IPS-15b (cell line): ENCODE measurements at regions not wholly inside any gene's neighbourhood (a gene's known extent, or its start where the extent isn't known, plus 50 kb on each side); places are given as distances from the start of the nearest gene placed in this dataset.
"Not testable (repeated sequence)": the region's sequence is repeated elsewhere in the genome, so short reads cannot be mapped to it uniquely, and the experiment has no call there.

Source experiments
- H3K27me3 ChIP-seq: one replicate; pipeline ENCODE4 v1.6.1; 2013; ENCODE audit warnings: low read length; ENCODE audit not compliant: control insufficient read depth, insufficient read depth
- H3K36me3 ChIP-seq: one replicate; pipeline ENCODE4 v1.6.1; 2013; ENCODE audit warnings: low read length; ENCODE audit not compliant: control insufficient read depth, insufficient read depth
- H3K4me1 ChIP-seq: one replicate; pipeline ENCODE4 v1.6.1; 2013; ENCODE audit warnings: mild to moderate bottlenecking, low read length; ENCODE audit not compliant: control insufficient read depth, insufficient read depth
- H3K4me3 ChIP-seq: one replicate; pipeline ENCODE4 v1.5.1; 2013; ENCODE audit warnings: low read depth, low read length
- H3K9ac ChIP-seq: one replicate; pipeline ENCODE4 v1.6.1; 2013; ENCODE audit warnings: low read depth, mild to moderate bottlenecking, low read length
- H3K9me3 ChIP-seq: one replicate; pipeline ENCODE4 v1.6.1; 2013; ENCODE audit warnings: mild to moderate bottlenecking, low read length; ENCODE audit not compliant: control insufficient read depth, insufficient read depth

DNA sequence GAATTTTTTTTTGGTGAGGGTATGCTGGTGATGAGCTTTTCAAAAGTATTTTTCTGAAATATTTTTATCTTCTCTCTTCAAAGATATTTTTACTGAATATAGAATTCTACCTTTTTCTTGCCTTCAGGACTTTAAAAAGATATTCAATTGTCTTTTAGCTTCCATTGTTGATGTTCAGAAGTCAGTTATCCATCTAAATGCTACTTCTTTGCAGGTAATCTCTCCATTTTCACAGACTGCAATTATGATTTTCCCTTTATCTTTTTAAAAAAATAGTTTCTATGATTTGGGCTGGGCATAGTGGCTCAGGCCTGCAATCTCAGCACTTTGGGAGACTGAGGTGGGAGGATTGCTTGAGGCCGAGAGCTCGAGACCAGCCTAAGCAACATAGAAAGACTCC lies 222.4 kb downstream of the IL20RB start:
- H3K4me1 ChIP-seq: no peaks in the 10 kb centered on the region
- H3K9ac ChIP-seq: no peak overlapping the region
- no peaks in the 10 kb centered on the region for H3K9me3 ChIP-seq
- no peaks in the 10 kb centered on the region for H3K36me3 ChIP-seq
- H3K27me3 ChIP-seq: no peaks in the 10 kb centered on the region
- no peak overlapping the region for H3K4me3 ChIP-seq

DNA sequence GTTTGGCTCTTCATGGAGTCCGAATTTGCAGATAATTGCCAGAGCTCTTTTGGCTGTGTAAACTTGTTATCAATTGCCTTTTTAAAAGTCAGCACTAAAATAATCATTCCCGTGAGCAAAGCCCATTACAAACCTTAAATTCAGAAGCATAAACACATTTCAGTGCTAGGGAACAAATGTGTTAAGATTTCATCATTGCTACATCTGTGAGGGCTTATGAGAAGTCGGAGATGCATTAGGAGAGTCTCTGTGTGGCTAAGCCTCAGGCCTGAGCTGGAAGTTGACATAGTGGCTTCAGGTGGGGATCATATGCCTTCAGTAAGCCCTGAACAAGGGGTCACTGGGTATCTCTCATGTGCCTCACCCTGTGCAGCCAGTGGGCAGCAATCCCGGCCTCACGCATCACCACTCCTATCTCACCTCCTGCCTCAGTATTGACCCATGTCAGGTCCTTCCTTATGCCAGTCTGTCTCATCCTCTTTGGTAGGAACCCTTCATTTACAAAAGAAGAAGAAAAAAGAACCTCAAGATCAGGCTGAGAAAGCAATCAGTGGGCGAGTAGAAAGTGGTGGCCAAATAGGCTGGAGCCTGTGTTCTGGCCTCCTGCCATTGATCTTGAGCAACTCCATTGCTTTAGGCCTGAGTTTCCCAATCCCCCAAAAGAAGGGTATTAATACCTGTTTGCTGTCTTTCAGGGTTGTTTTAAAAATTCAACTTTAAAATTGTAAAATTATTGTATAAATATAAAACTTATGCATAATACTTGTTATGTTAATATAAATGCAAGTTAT lies 233.5 kb downstream of the IL20RB start:
- H3K4me1 ChIP-seq: no peaks in the 10 kb centered on the region
- no peak overlapping the region for H3K4me3 ChIP-seq
- no peaks in the 10 kb centered on the region for H3K9me3 ChIP-seq
- no peak overlapping the region for H3K9ac ChIP-seq
- no peaks in the 10 kb centered on the region for H3K36me3 ChIP-seq
- H3K27me3 ChIP-seq: no peaks in the 10 kb centered on the region

DNA sequence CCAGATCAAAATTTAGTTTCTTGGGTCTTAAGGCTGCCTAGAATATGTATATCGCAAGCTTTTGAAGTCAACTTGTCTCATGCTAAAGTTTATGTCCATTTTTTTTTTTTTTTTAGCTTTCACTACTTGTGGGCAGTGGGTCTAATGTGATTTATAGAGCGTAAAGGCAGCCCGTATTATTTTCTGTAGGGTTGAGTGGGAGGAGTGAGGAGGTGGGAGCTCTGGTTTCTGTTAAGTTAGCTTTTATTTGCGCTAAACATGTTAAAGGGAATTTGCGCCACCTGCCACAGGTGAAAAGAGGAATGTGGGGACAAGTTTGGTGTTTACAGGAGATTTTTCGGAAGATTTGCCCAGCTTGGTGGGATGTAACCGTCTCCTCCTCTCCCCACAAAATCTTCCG lies 234.2 kb downstream of the IL20RB start:
- Histone ChIP-seq H3K9me3 (no peaks in the 10 kb centered on the region), H3K27me3 (no peaks in the 10 kb centered on the region), H3K4me3 (no peak overlapping the region), H3K9ac (no peak overlapping the region), H3K4me1 (no peaks in the 10 kb centered on the region), H3K36me3 (no peaks in the 10 kb centered on the region)

DNA sequence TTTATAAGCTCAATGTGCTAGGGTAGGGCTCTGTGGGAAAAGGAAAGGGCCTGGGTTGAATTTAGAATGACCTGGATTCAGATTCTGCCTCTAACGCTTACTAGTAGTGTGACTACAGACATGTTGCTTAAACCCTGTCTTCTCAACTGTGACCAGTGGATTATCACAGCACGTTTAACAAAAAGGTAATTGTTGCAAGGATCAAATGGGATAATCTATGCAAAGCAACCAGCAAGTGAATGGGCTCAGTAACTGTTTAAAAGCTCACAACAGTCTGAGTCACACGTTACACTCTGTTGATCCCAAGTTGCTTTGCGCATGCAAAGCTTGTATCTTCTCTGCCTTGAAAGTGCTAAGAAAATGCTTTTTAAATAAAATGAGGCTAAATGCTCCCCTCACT lies 236.5 kb downstream of the IL20RB start:
- no peak overlapping the region for H3K4me3 ChIP-seq
- H3K9me3 ChIP-seq: no peaks in the 10 kb centered on the region
- no peak overlapping the region for H3K9ac ChIP-seq
- H3K4me1 ChIP-seq: no peaks in the 10 kb centered on the region
- H3K36me3 ChIP-seq: no peaks in the 10 kb centered on the region
- no peaks in the 10 kb centered on the region for H3K27me3 ChIP-seq

DNA sequence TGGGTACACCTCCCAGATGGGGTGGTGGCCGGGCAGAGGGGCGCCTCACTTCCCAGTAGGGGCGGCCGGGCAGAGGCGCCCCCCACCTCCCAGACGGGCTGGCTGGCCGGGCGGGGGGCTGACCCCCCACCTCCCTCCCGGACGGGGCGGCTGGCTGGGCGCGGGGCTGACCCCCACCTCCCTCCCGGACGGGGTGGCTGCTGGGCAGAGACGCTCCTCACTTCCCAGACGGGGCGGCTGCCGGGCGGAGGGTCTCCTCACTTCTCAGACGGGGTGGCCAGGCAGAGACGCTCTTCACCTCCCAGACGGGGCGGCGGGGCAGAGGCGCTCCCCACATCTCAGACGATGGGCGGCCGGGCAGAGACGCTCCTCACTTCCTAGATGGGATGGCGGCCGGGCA lies 240.6 kb downstream of the IL20RB start:
- not testable (repeated sequence) for H3K9ac ChIP-seq, H3K4me3 ChIP-seq, H3K36me3 ChIP-seq, H3K27me3 ChIP-seq, H3K9me3 ChIP-seq, H3K4me1 ChIP-seq

DNA sequence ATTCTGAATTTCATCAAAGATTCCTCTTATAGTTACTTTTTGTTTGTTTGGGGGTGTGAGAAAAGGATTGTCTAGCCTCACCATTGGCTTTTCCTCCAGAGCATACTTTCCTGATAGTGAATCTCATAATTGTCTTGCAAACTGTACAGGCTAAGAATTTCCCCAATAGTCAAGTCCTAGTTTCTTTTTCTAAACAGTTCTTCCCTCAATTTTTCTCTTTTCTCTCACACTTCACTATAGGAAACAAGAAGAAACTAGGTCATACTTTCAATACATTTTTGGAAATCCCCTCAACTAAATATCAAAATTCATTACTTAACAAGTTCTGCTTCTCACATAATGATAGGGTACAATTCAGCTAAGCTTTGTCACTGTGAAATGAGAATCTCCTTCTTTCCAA lies 241.9 kb downstream of the IL20RB start:
- H3K4me1 ChIP-seq: no peaks in the 10 kb centered on the region
- no peak overlapping the region for H3K9ac ChIP-seq
- no peaks in the 10 kb centered on the region for H3K36me3 ChIP-seq
- no peaks in the 10 kb centered on the region for H3K27me3 ChIP-seq
- no peaks in the 10 kb centered on the region for H3K9me3 ChIP-seq
- H3K4me3 ChIP-seq: no peak overlapping the region

DNA sequence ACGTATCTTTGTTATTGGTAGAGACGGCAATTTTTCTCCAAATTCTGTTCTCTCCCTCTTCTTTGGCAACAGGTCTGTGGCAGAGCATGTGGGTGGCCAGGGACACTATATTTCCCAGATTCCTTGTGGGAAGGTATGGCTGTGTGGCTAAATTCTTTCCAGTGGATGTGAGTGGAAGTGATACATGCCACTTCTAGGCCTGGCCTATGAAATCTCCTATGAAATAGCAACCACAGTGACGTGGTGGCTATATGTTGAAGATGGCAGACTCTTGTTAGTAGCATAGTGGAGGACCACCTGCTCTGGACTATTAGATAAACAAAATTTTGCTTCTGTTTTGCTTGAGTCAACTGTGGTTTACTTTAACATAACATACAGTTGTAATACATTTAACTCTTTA lies 243.3 kb downstream of the IL20RB start:
- no peak overlapping the region for H3K4me3 ChIP-seq
- H3K9me3 ChIP-seq: no peaks in the 10 kb centered on the region
- H3K36me3 ChIP-seq: no peaks in the 10 kb centered on the region
- no peaks in the 10 kb centered on the region for H3K27me3 ChIP-seq
- no peaks in the 10 kb centered on the region for H3K4me1 ChIP-seq
- H3K9ac ChIP-seq: no peak overlapping the region

DNA sequence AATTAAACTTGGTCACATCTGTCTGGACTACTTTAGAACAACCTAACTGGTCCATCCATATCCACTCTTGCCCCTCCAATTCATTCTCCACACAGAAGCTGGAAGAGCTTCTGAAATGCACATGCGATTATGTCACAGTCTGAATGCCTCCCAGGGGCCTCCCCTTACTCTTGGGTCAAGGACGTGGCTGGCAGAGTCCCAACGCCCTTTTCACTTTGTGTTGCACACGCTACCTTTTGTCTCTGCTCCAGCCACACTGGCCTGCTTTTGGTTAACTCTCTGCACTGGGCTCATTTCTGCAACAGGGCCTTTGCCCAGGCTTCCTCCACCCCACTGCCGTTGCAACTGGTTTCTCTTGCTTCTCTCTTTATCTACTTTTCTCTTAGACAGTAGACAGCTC lies 245.2 kb downstream of the IL20RB start:
- Histone ChIP-seq H3K9me3 (no peaks in the 10 kb centered on the region), H3K36me3 (no peaks in the 10 kb centered on the region), H3K27me3 (no peaks in the 10 kb centered on the region), H3K9ac (no peak overlapping the region), H3K4me3 (no peak overlapping the region), H3K4me1 (no peaks in the 10 kb centered on the region)

DNA sequence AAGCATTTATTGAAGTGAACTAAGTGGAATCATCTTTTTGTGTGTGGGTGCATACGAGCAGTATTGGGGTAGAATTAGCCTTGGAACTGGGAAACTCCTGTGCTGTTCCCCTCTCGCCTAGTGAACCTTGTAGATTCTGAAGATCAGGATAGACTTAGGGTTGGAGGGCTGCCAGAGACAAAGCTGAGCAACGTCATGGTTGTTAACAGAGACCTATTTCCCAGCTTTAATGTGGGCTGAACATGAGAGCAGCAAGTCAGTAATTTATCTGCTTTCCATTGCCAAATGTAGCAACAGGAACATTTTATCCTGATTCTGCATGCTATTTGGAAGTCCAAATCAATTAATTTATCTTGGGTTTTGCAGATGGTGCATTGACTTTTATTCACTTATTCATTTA lies 246.6 kb downstream of the IL20RB start:
- Histone ChIP-seq H3K9me3 (no peaks in the 10 kb centered on the region), H3K36me3 (no peaks in the 10 kb centered on the region), H3K4me1 (no peaks in the 10 kb centered on the region), H3K4me3 (no peak overlapping the region), H3K27me3 (no peaks in the 10 kb centered on the region), H3K9ac (no peak overlapping the region)

DNA sequence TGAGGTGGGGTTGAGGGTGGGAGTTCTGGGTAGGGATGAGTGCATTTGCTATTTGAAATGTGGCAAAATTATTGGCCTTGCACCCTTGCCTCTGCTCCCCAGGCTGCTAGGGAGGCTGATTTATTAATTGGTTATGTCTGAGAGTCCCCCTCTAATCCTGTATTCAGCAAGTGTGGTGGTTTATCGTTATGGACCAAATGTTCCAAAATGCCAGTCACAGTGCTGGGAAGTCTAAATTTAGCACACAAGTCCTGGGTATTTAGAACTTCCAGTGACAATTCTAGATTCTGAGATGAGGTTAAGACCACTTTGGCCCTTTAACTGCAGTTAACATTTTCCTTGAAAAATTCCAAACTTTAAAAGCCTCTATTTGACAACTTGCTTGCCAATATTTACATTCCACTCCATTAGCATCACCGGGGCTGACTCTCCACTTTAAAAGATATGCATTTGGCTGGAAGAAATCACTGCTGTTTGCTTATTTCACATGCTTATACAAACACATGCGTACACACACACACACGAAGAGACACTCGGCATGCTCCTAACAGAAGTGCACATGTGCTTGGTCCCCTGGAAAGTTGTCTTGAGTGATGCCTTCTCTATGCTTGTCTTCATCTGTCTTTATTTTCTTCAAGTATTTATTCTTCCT lies 247.7 kb downstream of the IL20RB start:
- no peaks in the 10 kb centered on the region for H3K4me1 ChIP-seq
- no peaks in the 10 kb centered on the region for H3K9me3 ChIP-seq
- H3K27me3 ChIP-seq: no peaks in the 10 kb centered on the region
- H3K36me3 ChIP-seq: no peaks in the 10 kb centered on the region
- H3K9ac ChIP-seq: no peak overlapping the region
- H3K4me3 ChIP-seq: no peak overlapping the region

DNA sequence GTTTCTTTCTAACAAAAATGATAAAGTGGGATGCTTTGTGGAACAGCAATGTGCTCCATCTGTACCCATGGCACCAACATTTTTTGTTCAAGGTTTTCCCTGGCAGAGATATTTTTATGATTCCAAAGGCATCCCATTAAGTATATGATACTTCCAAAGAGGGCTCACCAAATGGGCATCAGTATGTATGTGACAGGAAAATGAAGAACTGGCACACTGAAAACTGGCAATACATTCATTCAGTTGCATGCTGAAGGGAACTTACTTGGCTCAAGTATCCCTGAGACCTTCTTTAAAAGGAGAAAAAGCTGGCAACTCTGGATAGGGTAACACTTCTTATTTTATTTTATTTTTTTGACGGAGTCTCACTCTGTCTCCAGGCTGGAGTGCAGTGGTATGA lies 249.8 kb downstream of the IL20RB start:
- no peaks in the 10 kb centered on the region for H3K4me1 ChIP-seq
- H3K9ac ChIP-seq: no peak overlapping the region
- no peaks in the 10 kb centered on the region for H3K9me3 ChIP-seq
- H3K27me3 ChIP-seq: no peaks in the 10 kb centered on the region
- no peak overlapping the region for H3K4me3 ChIP-seq
- no peaks in the 10 kb centered on the region for H3K36me3 ChIP-seq

DNA sequence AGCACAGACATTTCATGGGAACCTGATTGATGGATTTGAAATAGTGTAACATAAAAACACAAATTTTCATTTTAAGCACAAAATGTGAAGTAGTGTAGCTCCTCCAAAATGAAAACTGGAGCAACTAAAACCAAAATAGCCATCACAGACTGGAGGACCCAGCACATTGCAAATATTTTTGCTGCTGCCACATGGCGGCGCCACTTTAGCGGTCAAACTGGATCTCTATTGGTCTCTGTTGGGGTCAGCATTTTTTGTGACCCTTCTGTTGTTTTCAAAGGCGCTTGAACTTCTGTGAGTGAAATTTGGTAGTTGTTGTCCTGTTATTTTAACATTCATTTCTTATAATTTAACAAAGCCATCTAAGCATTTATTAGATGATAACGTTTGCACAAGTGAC lies 259.9 kb downstream of the IL20RB start:
- H3K27me3 ChIP-seq: no peaks in the 10 kb centered on the region
- no peak overlapping the region for H3K9ac ChIP-seq
- no peak overlapping the region for H3K4me3 ChIP-seq
- no peaks in the 10 kb centered on the region for H3K4me1 ChIP-seq
- no peaks in the 10 kb centered on the region for H3K36me3 ChIP-seq
- no peaks in the 10 kb centered on the region for H3K9me3 ChIP-seq
